ENCODE measurements at regions not wholly inside any gene's neighbourhood (a gene's known extent, or its start where the extent isn't known, plus 50 kb on each side); places are given as distances from the start of the nearest gene placed in this dataset.
A peak's percentile ranks its signal among the peaks of the same experiment; 100 is the strongest.

DNA sequence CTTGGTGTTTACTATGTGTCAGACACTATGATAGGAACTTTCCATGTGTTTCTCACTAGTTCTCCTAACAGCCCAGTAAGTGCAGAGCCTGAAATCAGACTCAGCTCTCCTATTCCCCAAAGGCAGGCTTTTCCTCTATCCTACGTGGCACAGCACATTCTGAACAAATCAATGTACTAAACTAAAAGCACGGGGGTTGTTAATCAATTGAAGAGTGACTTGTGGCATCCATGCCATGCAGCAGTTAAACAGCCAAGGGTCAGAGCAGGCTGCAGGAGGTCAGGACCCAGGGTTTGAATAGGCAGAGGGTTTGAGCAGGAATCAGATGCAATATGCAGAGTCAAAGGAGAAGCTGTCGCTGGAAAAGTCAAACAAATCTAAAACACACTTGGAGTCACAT, 289.7 kb upstream of the LDB2 start:
- Histone ChIP-seq H3K4me1 (no peaks in the 10 kb centered on the region), H3K9me3 (no peaks in the 10 kb centered on the region), H3K36me3 (no peaks in the 10 kb centered on the region), H3K27ac (no peak overlapping the region), H3K27me3 (no peaks in the 10 kb centered on the region), H3K4me3 (replicated peaks in 1 of 3) (no peak overlapping the region)
- intact Hi-C loops (cut with DNase I), result no loop called here
- no peak for DNase-seq
- 43 to 55% methylated on average over 3 of the region's 3 CpGs for WGBS, 2 donors
- TF ChIP-seq, protein P1, sequence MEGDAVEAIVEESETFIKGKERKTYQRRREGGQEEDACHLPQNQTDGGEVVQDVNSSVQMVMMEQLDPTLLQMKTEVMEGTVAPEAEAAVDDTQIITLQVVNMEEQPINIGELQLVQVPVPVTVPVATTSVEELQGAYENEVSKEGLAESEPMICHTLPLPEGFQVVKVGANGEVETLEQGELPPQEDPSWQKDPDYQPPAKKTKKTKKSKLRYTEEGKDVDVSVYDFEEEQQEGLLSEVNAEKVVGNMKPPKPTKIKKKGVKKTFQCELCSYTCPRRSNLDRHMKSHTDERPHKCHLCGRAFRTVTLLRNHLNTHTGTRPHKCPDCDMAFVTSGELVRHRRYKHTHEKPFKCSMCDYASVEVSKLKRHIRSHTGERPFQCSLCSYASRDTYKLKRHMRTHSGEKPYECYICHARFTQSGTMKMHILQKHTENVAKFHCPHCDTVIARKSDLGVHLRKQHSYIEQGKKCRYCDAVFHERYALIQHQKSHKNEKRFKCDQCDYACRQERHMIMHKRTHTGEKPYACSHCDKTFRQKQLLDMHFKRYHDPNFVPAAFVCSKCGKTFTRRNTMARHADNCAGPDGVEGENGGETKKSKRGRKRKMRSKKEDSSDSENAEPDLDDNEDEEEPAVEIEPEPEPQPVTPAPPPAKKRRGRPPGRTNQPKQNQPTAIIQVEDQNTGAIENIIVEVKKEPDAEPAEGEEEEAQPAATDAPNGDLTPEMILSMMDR (IDR thresholded peaks at IDR 0.05), result no peak
- no peak for TF ChIP-seq POLR2A (IDR thresholded peaks at IDR 0.05)

DNA sequence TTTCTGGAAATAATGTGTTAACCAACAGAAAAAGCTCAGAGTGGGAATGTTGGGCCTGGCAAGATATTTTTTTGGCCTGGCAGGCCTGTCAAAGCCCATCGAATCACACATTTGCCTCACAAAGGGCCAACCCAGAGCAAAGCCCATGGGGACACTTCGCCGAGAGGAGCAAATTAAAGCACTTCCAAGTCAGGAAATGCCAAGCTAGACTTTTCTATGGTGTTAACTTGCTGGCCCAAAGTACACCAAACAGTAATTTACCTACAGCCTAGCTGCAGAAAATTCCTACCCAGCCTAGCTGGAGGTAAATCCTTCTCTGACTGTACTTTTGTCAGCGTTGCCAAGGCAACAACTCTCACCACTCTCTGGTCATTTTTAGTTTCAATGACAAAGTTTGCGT, 288.6 kb upstream of the LDB2 start:
- Histone ChIP-seq H3K36me3 (no peaks in the 10 kb centered on the region), H3K27ac (no peak overlapping the region), H3K4me1 (no peaks in the 10 kb centered on the region), H3K9me3 (no peaks in the 10 kb centered on the region), H3K4me3 (replicated peaks in 1 of 3) (no peak overlapping the region), H3K27me3 (no peaks in the 10 kb centered on the region)
- 60 to 79% methylated on average over 5 of the region's 5 CpGs for WGBS, 2 donors
- intact Hi-C loops (cut with DNase I), result no loop called here
- no peak for DNase-seq
- TF ChIP-seq, protein P1 (IDR thresholded peaks at IDR 0.05), result no peak
- no peak for TF ChIP-seq POLR2A (IDR thresholded peaks at IDR 0.05)

DNA sequence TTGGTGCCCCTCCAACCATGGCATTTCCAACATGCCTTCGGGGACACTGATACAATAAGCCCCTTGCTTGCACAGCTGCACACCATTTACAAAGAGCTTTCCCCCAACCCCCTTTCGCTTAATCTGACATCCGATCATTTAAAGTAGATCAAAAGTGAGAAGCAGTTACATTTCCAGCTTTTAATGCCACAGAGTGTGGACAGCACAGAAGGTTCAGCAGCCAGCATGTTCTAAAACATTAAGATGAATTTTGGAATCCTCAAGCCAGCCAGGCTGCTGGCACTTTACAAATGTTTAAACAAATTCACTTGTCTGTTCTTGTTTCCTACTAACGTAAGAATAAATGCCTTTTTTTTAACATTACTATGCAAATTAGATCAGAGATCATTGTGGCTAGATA, 284.4 kb upstream of the LDB2 start:
- H3K27me3 ChIP-seq, result no peaks in the 10 kb centered on the region
- H3K4me3 ChIP-seq (replicated peaks in 1 of 3), result no peak overlapping the region
- DNase-seq, result no peak
- intact Hi-C loops (cut with DNase I), result no loop called here
- no peaks in the 10 kb centered on the region for H3K9me3 ChIP-seq
- H3K4me1 ChIP-seq, result no peaks in the 10 kb centered on the region
- no peaks in the 10 kb centered on the region for H3K36me3 ChIP-seq
- TF ChIP-seq, protein P1 (IDR thresholded peaks at IDR 0.05), result no peak
- TF ChIP-seq POLR2A (IDR thresholded peaks at IDR 0.05), result no peak
- WGBS, 2 donors, result 81 to 83% methylated on average over 4 of the region's 4 CpGs
- H3K27ac ChIP-seq, result no peak overlapping the region

DNA sequence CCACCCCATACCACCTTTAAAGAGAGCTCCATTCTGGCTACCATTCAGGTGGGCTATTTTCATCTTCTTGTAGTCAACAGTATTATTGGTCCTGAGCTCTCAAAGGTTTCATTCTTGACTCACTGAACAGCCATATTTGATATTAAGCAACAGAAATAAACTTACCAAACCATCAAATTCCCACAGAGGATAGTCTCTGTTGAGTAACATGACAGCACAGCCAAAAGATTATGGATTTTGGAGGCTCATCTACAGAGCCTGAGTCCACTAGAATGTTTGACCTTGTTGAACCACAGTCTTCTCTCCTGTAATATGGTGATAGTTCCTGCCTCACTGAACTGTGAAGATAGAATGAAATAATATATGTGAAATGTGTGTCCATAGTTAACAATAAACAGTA, 276.3 kb upstream of the LDB2 start:
- Histone ChIP-seq H3K4me3 (replicated peaks in 1 of 3) (no peak overlapping the region), H3K36me3 (no peaks in the 10 kb centered on the region), H3K9me3 (no peaks in the 10 kb centered on the region), H3K27ac (no peak overlapping the region), H3K27me3 (no peaks in the 10 kb centered on the region), H3K4me1 (no peaks in the 10 kb centered on the region)
- no peak for DNase-seq
- intact Hi-C loops (cut with DNase I), result no loop called here
- TF ChIP-seq, protein P1 (IDR thresholded peaks at IDR 0.05), result no peak
- TF ChIP-seq POLR2A (IDR thresholded peaks at IDR 0.05), result no peak

DNA sequence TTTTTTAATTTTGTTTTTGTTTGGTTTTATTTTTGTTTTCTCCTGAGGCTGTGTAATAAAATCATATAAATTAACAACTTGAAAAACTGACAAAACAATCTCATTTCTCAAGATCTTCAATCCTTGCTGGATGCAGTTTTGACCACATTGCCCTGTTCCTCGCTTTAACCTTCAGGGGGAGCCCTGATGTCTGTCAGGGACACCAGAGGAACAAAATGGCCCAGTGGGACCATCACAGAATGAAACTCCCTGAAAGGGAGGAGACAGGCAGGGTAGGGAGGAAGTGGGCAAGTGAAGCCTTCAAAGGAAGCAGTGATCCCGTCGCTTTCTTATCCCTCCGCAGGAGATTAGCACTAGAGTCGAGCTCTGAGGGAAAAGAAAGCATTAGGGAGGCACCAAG, 274.9 kb upstream of the LDB2 start:
- DNase-seq, result peak in 1 of 2 donors; percentile 8
- H3K4me3 ChIP-seq (replicated peaks in 1 of 3), result no peak overlapping the region
- H3K9me3 ChIP-seq, result no peaks in the 10 kb centered on the region
- TF ChIP-seq, protein P1 (IDR thresholded peaks at IDR 0.05), result peak in 2 of 6 experiments; percentile 9 to 22
- TF ChIP-seq POLR2A (IDR thresholded peaks at IDR 0.05), result no peak
- no peaks in the 10 kb centered on the region for H3K27me3 ChIP-seq
- intact Hi-C loops (cut with DNase I), result no loop called here
- WGBS, 2 donors, result 54 to 64% methylated on average over 5 of the region's 5 CpGs
- no peak overlapping the region for H3K27ac ChIP-seq
- H3K36me3 ChIP-seq, result no peaks in the 10 kb centered on the region
- H3K4me1 ChIP-seq, result peaks cover 0 to under 1% of the 10 kb centered on the region in 2 donors
